ENCODE measurements at regions not wholly inside any gene's neighbourhood (a gene's known extent, or its start where the extent isn't known, plus 50 kb on each side); places are given as distances from the start of the nearest gene placed in this dataset.

- H3K4me3 ChIP-seq (ENCODE audit: low read depth, low read length): no peak overlapping the region
- TF ChIP-seq, protein P1, sequence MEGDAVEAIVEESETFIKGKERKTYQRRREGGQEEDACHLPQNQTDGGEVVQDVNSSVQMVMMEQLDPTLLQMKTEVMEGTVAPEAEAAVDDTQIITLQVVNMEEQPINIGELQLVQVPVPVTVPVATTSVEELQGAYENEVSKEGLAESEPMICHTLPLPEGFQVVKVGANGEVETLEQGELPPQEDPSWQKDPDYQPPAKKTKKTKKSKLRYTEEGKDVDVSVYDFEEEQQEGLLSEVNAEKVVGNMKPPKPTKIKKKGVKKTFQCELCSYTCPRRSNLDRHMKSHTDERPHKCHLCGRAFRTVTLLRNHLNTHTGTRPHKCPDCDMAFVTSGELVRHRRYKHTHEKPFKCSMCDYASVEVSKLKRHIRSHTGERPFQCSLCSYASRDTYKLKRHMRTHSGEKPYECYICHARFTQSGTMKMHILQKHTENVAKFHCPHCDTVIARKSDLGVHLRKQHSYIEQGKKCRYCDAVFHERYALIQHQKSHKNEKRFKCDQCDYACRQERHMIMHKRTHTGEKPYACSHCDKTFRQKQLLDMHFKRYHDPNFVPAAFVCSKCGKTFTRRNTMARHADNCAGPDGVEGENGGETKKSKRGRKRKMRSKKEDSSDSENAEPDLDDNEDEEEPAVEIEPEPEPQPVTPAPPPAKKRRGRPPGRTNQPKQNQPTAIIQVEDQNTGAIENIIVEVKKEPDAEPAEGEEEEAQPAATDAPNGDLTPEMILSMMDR (IDR thresholded peaks at IDR 0.05; ENCODE audit: insufficient read depth, low read length): no peak
- DNase-seq (ENCODE audit: low read depth): no peak
Measured at GRCh38 chr5:176736931-176737745, 73.2 kb upstream of the UNC5A start.

GRCh38 chr5:176737746-176738636, 72.4 kb upstream of the UNC5A start:
- no peak for DNase-seq (ENCODE audit: low read depth)
- TF ChIP-seq, protein P1 (IDR thresholded peaks at IDR 0.05; ENCODE audit: insufficient read depth, low read length): no peak
- H3K4me3 ChIP-seq (ENCODE audit: low read depth, low read length): no peak overlapping the region

GRCh38 chr5:176738637-176739250, 71.6 kb upstream of the UNC5A start:
- no peak for DNase-seq (ENCODE audit: low read depth)
- TF ChIP-seq, protein P1 (IDR thresholded peaks at IDR 0.05; ENCODE audit: insufficient read depth, low read length): no peak
- H3K4me3 ChIP-seq (ENCODE audit: low read depth, low read length): no peak overlapping the region

GRCh38 chr5:176739461-176740051, 70.8 kb upstream of the UNC5A start:
- no peak overlapping the region for H3K4me3 ChIP-seq (ENCODE audit: low read depth, low read length)
- TF ChIP-seq, protein P1 (IDR thresholded peaks at IDR 0.05; ENCODE audit: insufficient read depth, low read length): no peak
- no peak for DNase-seq (ENCODE audit: low read depth)

- TF ChIP-seq, protein P1 (IDR thresholded peaks at IDR 0.05; ENCODE audit: insufficient read depth, low read length): no peak
- H3K4me3 ChIP-seq (ENCODE audit: low read depth, low read length): no peak overlapping the region
- no peak for DNase-seq (ENCODE audit: low read depth)
Measured at GRCh38 chr5:176740131-176740701, 70.1 kb upstream of the UNC5A start.
